Upper lobe of right lung (tissue), 1 donor: ENCODE measurements at regions not wholly inside any gene's neighbourhood (a gene's known extent, or its start where the extent isn't known, plus 50 kb on each side); places are given as distances from the start of the nearest gene placed in this dataset.

Source experiments
- ATAC-seq: fragments of 200-7000 bp; cut with Tn5 transposase; one replicate; pipeline ENCODE4 v1.9.1; 2020; ENCODE audit warnings: mild to moderate bottlenecking, moderate library complexity
- DNase-seq: peaks from one replicate; pipeline ENCODE4 v3.0.0-alpha.2; 2020
- H3K27ac ChIP-seq: fragments of 200-600 bp; one replicate; pipeline ENCODE4 v1.8.0; 2022
- H3K27me3 ChIP-seq: fragments of 200-600 bp; one replicate; pipeline ENCODE4 v1.8.0; 2022; ENCODE audit warnings: mild to moderate bottlenecking
- H3K36me3 ChIP-seq: fragments of 200-600 bp; one replicate; pipeline ENCODE4 v1.8.0; 2022
- H3K4me1 ChIP-seq: fragments of 200-600 bp; one replicate; pipeline ENCODE4 v1.8.0; 2022
- H3K4me3 ChIP-seq: fragments of 200-600 bp; one replicate; pipeline ENCODE4 v1.8.0; 2022; ENCODE audit warnings: mild to moderate bottlenecking
- H3K9me3 ChIP-seq: fragments of 200-600 bp; one replicate; pipeline ENCODE4 v1.8.0; 2022
- CTCF ChIP-seq: fragments of 200-600 bp; IDR thresholded peaks from one replicate; pipeline ENCODE4 v1.8.0; 2022; ENCODE audit warnings: antibody characterized with exemption
- intact Hi-C: fragments of 100-400 bp; cut with DNase I; formaldehyde crosslinking; loops from one replicate; pipeline ENCODE4 v1.11.0; 2022
- donor health status: DM: no; HTN: yes; CAD: no; lungs with severe emphysema.

DNA sequence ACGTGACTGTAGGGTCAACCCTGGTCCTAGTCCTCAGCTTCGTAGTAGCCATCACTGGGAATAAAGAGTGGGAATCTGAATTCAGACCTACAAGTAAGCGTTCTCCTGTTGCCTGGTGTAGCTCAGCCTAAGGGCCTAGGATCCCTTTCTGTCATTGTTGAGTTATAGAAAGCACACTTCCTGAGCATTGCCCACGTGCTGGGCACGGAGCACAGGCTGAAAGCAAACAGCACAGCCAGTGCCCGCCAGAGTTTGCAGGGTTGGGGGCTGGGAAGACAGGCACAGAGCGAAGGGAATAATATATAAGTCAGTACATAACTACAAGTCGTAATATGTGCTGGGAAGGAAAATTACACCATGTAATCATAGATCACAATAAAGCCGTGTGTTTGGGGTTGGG lies 166.3 kb downstream of the TBXT start:
- ATAC-seq: no peak
- Histone ChIP-seq H3K27ac (no peak overlapping the region), H3K4me3 (no peak overlapping the region), H3K4me1 (peaks cover 2% of the 10 kb centered on the region), H3K36me3 (no peaks in the 10 kb centered on the region), H3K27me3 (peaks cover 15% of the 10 kb centered on the region), H3K9me3 (no peaks in the 10 kb centered on the region)
- no peak for TF ChIP-seq CTCF
- intact Hi-C loops: no loop called here
- DNase-seq: no peak

- no peaks in the 10 kb centered on the region for H3K9me3 ChIP-seq
- DNase-seq: no peak
- TF ChIP-seq CTCF: no peak
- H3K27ac ChIP-seq: no peak overlapping the region
- H3K4me1 ChIP-seq: no peaks in the 10 kb centered on the region
- intact Hi-C loops: no loop called here
- H3K36me3 ChIP-seq: no peaks in the 10 kb centered on the region
- no peaks in the 10 kb centered on the region for H3K27me3 ChIP-seq
- H3K4me3 ChIP-seq: no peak overlapping the region
- no peak for ATAC-seq
These were observed 168.4 kb downstream of the TBXT start for GRCh38 chr6:165999279-165999678.

GRCh38 chr6:165998072-165998471 lies 169.6 kb downstream of the TBXT start:
- no peak for ATAC-seq
- no peak for DNase-seq
- Histone ChIP-seq H3K9me3 (no peaks in the 10 kb centered on the region), H3K27me3 (no peaks in the 10 kb centered on the region), H3K4me3 (no peak overlapping the region), H3K36me3 (no peaks in the 10 kb centered on the region), H3K27ac (no peak overlapping the region), H3K4me1 (no peaks in the 10 kb centered on the region)
- intact Hi-C loops: no loop called here
- TF ChIP-seq CTCF: no peak

GRCh38 chr6:165991341-165991740 lies 176.3 kb downstream of the TBXT start:
- Histone ChIP-seq H3K4me1 (peaks cover 4% of the 10 kb centered on the region), H3K27me3 (peaks cover 22% of the 10 kb centered on the region), H3K36me3 (no peaks in the 10 kb centered on the region), H3K9me3 (no peaks in the 10 kb centered on the region), H3K4me3 (no peak overlapping the region), H3K27ac (no peak overlapping the region)
- TF ChIP-seq CTCF: no peak
- ATAC-seq (no peak), DNase-seq (no peak)
- intact Hi-C loops: no loop called here

- Histone ChIP-seq H3K27me3 (peaks cover 25% of the 10 kb centered on the region), H3K4me3 (no peak overlapping the region), H3K36me3 (no peaks in the 10 kb centered on the region), H3K27ac (no peak overlapping the region), H3K9me3 (no peaks in the 10 kb centered on the region), H3K4me1 (peaks cover 4% of the 10 kb centered on the region)
- intact Hi-C loops: no loop called here
- no peak for ATAC-seq
- DNase-seq: no peak
- no peak for TF ChIP-seq CTCF
These were observed 177.4 kb downstream of the TBXT start for GRCh38 chr6:165990216-165990615.

- Histone ChIP-seq H3K27ac (no peak overlapping the region), H3K4me1 (peaks cover 4% of the 10 kb centered on the region), H3K4me3 (no peak overlapping the region), H3K9me3 (no peaks in the 10 kb centered on the region), H3K27me3 (peaks cover 28% of the 10 kb centered on the region), H3K36me3 (no peaks in the 10 kb centered on the region)
- DNase-seq (no peak), ATAC-seq (peak; percentile 8)
- intact Hi-C loops: no loop called here
- no peak for TF ChIP-seq CTCF
These were observed 178.7 kb downstream of the TBXT start for GRCh38 chr6:165988757-165989456.
